Thyroid gland (tissue), 4 donors: ENCODE measurements at regions not wholly inside any gene's neighbourhood (a gene's known extent, or its start where the extent isn't known, plus 50 kb on each side); places are given as distances from the start of the nearest gene placed in this dataset.

Experiments used
- DNase-seq, 2 donors: peaks; one replicate each; pipeline ENCODE4 v3.0.0-alpha.2; 2019
- H3K27ac ChIP-seq, 3 donors: fragments of 200-600 bp; sonication (generic); 1 replicate in 2 of 3; 2 replicates in 1 of 3; pipeline ENCODE4 v1.5.1; 2016 to 2019; ENCODE audit warnings: mild to moderate bottlenecking in 1 of 3, moderate library complexity in 1 of 3
- H3K27me3 ChIP-seq: fragments of 200-600 bp; sonication (generic); one replicate; pipeline ENCODE4 v1.5.1; 2019
- H3K36me3 ChIP-seq, 2 donors: fragments of 200-600 bp; sonication (generic); one replicate each; pipeline ENCODE4 v1.5.1; 2016 to 2019
- H3K4me1 ChIP-seq, 2 donors: fragments of 200-600 bp; sonication (generic); one replicate each; pipeline ENCODE4 v1.5.1; 2017 to 2019
- H3K4me3 ChIP-seq, 3 donors: fragments of 200-600 bp; sonication (generic); replicated peaks in 1 of 3; 1 replicate in 2 of 3; 2 replicates in 1 of 3; pipeline ENCODE4 v1.5.1; 2016; ENCODE audit warnings: mild to moderate bottlenecking in 1 of 3
- H3K9me3 ChIP-seq: fragments of 200-600 bp; sonication (generic); one replicate; pipeline ENCODE4 v1.5.1; 2017
- POLR2A ChIP-seq, 2 donors: fragments of 450-650 bp; IDR thresholded peaks; one replicate each; pipeline ENCODE4 v1.6.1; 2017; ENCODE audit warnings: antibody characterized with exemption in 2 of 2, mild to moderate bottlenecking in 2 of 2, moderate library complexity in 1 of 2
- WGBS, 2 donors: methylation state at CpG; one replicate each; pipeline ENCODE4 v1.1.5; 2017; 5-methylcytosine and 5-hydroxymethylcytosine counted together
- intact Hi-C: fragments of 100-400 bp; cut with DNase I; formaldehyde crosslinking; loops from one replicate; pipeline ENCODE4 v1.15.1; 2023
- TF ChIP-seq, protein P1 (sequence below), 6 experiments: fragments of 200-600 bp in 3 of 6; fragments of 450-650 bp in 3 of 6; sonication (generic) in 3 of 6; IDR thresholded peaks; one replicate each; pipeline ENCODE4 v1.5.1; 2016 to 2019; ENCODE audit warnings: antibody characterized with exemption in 6 of 6, mild to moderate bottlenecking in 2 of 6, inconsistent platforms in 1 of 6, moderate library complexity in 1 of 6

DNA sequence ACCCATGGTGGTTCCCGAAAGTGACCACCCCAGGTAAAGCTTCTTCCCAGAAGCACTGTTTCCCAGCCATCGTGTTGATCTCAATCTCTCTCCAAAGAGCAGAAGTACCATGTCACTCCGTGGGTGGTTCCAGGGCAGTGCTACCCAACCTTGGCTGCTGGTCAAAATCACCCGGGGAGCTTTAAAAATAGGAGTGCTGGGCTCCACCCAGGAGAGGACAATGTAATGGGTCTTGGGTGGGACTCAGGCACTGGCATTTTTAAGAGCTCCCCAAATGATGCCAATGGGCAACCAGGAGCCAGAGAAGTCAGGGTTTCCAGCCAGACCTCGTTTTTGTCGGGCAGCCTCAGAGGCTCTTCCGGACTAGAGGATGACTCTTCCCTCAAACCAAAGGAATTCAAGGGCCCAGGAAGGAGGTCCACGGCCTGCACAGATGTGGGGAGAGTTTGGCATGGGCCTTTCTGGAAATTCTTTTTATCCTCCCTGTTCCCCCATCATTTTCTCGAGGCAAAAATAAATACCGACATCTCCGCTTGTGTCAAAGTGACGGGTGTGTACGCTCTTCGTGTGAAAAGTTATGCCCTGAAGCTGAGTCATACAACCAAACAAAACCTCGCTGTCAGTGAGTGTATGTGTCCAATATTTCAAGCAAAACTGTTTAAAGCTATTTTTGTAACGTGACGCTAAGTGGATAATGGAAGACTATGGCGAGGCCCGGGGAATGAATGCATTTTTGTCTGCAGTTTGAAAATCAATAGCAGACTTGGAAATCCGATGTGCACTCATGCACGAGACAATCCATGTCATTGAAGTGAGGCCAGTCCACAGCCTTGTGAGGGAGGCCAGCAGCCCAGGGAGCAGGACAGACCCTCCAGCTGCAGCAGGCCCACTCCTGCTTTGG is 364.1 kb downstream of the FOXL1 start:
- TF ChIP-seq POLR2A (IDR thresholded peaks at IDR 0.05), result no peak
- TF ChIP-seq, protein P1, sequence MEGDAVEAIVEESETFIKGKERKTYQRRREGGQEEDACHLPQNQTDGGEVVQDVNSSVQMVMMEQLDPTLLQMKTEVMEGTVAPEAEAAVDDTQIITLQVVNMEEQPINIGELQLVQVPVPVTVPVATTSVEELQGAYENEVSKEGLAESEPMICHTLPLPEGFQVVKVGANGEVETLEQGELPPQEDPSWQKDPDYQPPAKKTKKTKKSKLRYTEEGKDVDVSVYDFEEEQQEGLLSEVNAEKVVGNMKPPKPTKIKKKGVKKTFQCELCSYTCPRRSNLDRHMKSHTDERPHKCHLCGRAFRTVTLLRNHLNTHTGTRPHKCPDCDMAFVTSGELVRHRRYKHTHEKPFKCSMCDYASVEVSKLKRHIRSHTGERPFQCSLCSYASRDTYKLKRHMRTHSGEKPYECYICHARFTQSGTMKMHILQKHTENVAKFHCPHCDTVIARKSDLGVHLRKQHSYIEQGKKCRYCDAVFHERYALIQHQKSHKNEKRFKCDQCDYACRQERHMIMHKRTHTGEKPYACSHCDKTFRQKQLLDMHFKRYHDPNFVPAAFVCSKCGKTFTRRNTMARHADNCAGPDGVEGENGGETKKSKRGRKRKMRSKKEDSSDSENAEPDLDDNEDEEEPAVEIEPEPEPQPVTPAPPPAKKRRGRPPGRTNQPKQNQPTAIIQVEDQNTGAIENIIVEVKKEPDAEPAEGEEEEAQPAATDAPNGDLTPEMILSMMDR (IDR thresholded peaks at IDR 0.05), result no peak
- DNase-seq, result no peak
- Histone ChIP-seq H3K36me3 (no peaks in the 10 kb centered on the region), H3K4me3 (no peak overlapping the region), H3K9me3 (no peaks in the 10 kb centered on the region), H3K27me3 (no peaks in the 10 kb centered on the region), H3K4me1 (no peaks in the 10 kb centered on the region), H3K27ac (no peak overlapping the region)
- intact Hi-C loops, result no loop called here
- WGBS, 2 donors, result 82 to 86% methylated on average over 19 to 21 of the region's 21 CpGs

DNA sequence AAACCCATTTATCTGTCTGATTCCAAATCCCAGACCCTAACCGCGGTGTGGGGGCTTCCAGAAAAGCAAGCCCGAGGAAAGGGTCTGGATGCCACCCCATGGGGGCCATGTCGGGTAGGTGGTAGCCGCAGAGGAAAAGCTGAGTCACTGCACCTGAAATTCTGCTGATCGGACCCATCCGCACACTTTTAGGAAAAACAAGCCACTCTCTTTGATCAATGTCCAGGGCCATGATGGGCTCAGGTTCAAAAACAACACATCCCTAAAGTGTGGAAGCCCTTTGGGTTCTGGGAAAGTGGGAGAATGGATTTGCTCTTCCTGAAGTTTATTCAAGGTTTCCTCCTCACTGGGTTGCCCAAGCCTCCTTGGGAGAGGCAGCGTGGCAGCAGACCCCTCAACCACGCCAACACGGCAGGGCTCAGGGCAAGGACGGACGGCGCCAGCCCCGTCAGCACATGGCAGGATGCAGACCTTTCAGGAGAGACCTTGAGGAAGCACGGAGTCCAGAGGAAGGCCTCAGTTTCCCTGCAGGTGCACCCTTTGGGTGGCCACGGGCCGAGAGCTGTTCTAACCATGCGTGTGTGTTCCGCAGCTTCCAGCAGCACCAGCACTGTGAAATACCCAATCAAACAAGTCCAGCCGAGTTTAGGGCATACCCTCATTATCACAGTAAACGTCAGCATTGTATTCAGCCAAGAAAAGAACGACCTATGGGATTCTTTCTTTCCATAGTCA is 367.0 kb downstream of the FOXL1 start:
- H3K4me3 ChIP-seq, result no peak overlapping the region
- intact Hi-C loops, result no loop called here
- no peak for DNase-seq
- no peak overlapping the region for H3K27ac ChIP-seq
- TF ChIP-seq POLR2A (IDR thresholded peaks at IDR 0.05), result no peak
- TF ChIP-seq, protein P1 (IDR thresholded peaks at IDR 0.05), result no peak
- WGBS, 2 donors, result 81 to 87% methylated on average over 22 of the region's 22 CpGs
- no peaks in the 10 kb centered on the region for H3K4me1 ChIP-seq
- no peaks in the 10 kb centered on the region for H3K36me3 ChIP-seq
- no peaks in the 10 kb centered on the region for H3K27me3 ChIP-seq
- H3K9me3 ChIP-seq, result no peaks in the 10 kb centered on the region

DNA sequence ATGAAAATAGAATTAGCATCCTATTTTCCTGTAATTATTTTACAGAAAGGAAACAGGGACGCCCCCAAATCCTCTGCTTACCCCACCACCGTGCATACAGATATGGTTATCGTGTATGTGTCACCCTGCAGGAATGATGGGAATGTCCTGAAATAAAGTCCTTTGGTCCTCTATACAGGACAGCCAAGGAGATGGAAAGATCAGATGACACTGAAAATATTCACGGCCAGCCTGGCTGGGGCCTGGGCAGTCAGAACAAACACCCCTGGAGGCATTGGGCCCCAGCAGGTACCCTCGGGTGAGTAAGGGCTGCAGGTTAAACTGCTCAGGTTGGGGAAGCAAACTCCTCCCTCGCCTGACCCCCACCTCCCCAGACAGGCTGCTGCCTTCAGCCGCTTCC is 368.0 kb downstream of the FOXL1 start:
- H3K36me3 ChIP-seq, result no peaks in the 10 kb centered on the region
- no peak for TF ChIP-seq POLR2A (IDR thresholded peaks at IDR 0.05)
- TF ChIP-seq, protein P1 (IDR thresholded peaks at IDR 0.05), result no peak
- H3K9me3 ChIP-seq, result no peaks in the 10 kb centered on the region
- H3K27ac ChIP-seq, result no peak overlapping the region
- intact Hi-C loops, result no loop called here
- no peaks in the 10 kb centered on the region for H3K27me3 ChIP-seq
- no peaks in the 10 kb centered on the region for H3K4me1 ChIP-seq
- WGBS, 2 donors, result 52 to 62% methylated on average over 7 of the region's 7 CpGs
- DNase-seq, result no peak
- no peak overlapping the region for H3K4me3 ChIP-seq

DNA sequence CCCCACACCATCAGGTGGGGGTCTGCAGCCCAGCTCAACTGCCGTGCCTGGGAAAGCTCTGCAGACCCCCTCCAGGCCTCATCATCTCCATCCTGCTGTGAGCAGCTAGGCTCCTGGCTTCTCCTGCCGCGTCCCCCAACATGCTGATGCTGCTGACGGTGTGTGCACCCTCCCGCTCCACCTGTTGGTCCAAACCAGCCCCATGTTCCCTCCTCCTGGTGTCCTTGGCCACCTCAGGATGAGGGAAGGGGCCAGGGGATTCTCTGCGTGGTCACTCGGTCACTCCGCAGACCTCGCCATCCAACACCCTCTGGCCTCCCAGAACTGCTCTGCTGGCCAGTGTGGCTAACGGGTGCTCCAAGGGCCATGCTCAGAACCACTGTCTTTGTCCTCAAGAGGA is 368.6 kb downstream of the FOXL1 start:
- no peak for TF ChIP-seq POLR2A (IDR thresholded peaks at IDR 0.05)
- TF ChIP-seq, protein P1 (IDR thresholded peaks at IDR 0.05), result no peak
- Histone ChIP-seq H3K36me3 (no peaks in the 10 kb centered on the region), H3K4me3 (no peak overlapping the region), H3K27me3 (no peaks in the 10 kb centered on the region), H3K27ac (no peak overlapping the region), H3K9me3 (no peaks in the 10 kb centered on the region), H3K4me1 (no peaks in the 10 kb centered on the region)
- WGBS, 2 donors, result 88% methylated on average over 9 to 10 of the region's 10 CpGs
- no peak for DNase-seq
- intact Hi-C loops, result no loop called here

DNA sequence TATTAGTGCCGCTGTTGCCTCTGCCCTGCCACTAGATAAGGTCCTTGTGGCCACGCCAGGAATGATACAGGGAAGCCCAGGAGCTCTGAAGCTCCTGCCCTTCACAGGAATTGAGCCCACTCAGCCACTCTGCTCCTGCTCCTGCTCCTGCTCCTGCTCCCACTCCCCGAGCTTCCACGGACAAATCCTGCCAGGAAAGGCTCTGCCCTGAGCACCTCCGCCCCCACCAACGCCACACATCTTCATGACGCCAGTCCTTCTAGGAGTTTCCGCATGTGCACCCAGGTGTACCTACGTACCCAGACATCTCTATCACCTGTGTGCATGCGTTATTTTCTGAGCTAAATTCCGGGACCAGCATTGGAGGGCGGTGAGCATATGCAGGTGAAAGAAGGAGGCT is 369.1 kb downstream of the C16orf95 start:
- 87 to 94% methylated on average over 12 of the region's 12 CpGs for WGBS, 2 donors
- H3K4me3 ChIP-seq, result no peak overlapping the region
- no peak overlapping the region for H3K27ac ChIP-seq
- no peaks in the 10 kb centered on the region for H3K36me3 ChIP-seq
- no peaks in the 10 kb centered on the region for H3K4me1 ChIP-seq
- H3K9me3 ChIP-seq, result no peaks in the 10 kb centered on the region
- intact Hi-C loops, result no loop called here
- TF ChIP-seq POLR2A (IDR thresholded peaks at IDR 0.05), result no peak
- TF ChIP-seq, protein P1 (IDR thresholded peaks at IDR 0.05), result no peak
- H3K27me3 ChIP-seq, result no peaks in the 10 kb centered on the region
- no peak for DNase-seq
